ENCODE measurements at regions not wholly inside any gene's neighbourhood (a gene's known extent, or its start where the extent isn't known, plus 50 kb on each side); places are given as distances from the start of the nearest gene placed in this dataset.

DNA sequence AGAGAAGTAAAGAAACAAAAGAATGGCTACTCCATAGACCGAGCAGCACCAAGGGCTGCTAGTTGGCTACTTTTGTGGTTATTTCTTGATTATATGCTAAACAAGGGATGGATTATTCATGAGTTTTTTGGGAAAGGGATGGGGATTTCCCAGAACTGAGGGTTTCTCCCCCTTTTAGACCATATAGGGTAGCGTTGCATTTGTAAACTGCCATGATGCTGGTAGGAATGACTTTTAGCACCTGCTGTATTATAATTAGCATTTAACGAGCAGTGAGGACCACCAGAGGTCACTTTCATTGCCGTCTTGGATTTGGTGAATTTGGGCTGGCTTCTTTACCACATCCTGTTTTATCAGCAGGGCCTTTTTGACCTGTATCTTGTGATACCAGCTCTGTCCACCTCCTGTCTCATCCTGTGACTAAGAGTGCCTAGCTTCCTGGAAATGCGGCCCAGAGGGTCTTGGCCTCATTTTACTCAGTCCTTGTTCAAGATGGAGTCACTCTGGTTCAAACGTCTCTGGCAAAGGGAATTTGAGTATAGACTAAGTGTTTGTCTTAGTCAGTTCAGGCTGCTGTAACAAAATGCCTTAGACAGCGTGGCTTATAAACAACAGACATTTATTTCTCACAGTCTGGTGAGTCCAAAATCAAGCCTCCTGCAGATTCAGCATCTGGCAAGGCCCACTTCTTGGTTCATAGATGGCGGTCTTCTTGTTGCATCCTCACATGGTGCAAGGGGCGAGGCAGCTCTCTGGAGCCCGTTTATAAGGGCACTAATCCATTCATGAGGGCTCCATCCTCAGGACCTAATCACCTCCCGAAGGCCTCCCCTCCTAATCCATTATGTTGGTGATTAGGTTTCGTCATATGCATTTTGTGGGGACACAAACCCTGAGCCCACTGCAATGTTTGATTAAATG is 348.3 kb upstream of the SFSWAP start:
- no peaks in the 10 kb centered on the region for H3K27me3 ChIP-seq
- ATAC-seq (no peak), DNase-seq (no peak)
- 61 to 63% methylated on average over 12 of the region's 12 CpGs for WGBS, 2 donors
- no peaks in the 10 kb centered on the region for H3K9me3 ChIP-seq
- intact Hi-C loops (cut with DNase I), result no loop called here
- H3K27ac ChIP-seq, result no peak overlapping the region
- no peak overlapping the region for H3K4me3 ChIP-seq
- H3K36me3 ChIP-seq (replicated peaks in 1 of 2; ENCODE audit: insufficient read depth in 1 of 2, low read depth in 2 of 2), result no peaks in the 10 kb centered on the region
- no peak for TF ChIP-seq POLR2A (IDR thresholded peaks at IDR 0.05)
- TF ChIP-seq, protein P1, sequence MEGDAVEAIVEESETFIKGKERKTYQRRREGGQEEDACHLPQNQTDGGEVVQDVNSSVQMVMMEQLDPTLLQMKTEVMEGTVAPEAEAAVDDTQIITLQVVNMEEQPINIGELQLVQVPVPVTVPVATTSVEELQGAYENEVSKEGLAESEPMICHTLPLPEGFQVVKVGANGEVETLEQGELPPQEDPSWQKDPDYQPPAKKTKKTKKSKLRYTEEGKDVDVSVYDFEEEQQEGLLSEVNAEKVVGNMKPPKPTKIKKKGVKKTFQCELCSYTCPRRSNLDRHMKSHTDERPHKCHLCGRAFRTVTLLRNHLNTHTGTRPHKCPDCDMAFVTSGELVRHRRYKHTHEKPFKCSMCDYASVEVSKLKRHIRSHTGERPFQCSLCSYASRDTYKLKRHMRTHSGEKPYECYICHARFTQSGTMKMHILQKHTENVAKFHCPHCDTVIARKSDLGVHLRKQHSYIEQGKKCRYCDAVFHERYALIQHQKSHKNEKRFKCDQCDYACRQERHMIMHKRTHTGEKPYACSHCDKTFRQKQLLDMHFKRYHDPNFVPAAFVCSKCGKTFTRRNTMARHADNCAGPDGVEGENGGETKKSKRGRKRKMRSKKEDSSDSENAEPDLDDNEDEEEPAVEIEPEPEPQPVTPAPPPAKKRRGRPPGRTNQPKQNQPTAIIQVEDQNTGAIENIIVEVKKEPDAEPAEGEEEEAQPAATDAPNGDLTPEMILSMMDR (IDR thresholded peaks at IDR 0.05), result no peak
- H3K4me1 ChIP-seq, result no peaks in the 10 kb centered on the region

DNA sequence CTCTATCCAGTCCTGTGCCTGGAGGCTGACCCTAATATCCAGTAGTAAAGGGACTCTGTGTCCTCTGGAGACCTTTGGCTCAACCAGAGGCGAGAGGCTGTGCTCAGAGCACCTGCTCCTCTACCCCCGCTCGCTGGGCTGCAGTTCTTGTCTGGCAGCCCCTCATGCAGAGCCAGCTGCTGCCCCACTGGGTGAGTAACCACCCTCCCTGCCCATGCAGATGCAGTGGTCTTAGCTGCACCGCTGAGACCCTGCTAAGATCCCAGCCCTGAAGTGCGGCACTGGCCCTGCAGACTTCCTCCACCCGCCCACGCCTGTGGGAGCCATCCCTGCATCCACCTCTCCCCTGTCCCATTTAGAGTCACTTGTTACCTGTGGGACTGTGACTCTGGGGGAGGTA is 347.5 kb upstream of the SFSWAP start:
- Histone ChIP-seq H3K4me3 (no peak overlapping the region), H3K4me1 (no peaks in the 10 kb centered on the region), H3K9me3 (no peaks in the 10 kb centered on the region), H3K27me3 (no peaks in the 10 kb centered on the region), H3K36me3 (replicated peaks in 1 of 2; ENCODE audit: insufficient read depth in 1 of 2, low read depth in 2 of 2) (no peaks in the 10 kb centered on the region), H3K27ac (no peak overlapping the region)
- 77 to 84% methylated on average over 7 of the region's 7 CpGs for WGBS, 2 donors
- TF ChIP-seq, protein P1 (IDR thresholded peaks at IDR 0.05), result no peak
- TF ChIP-seq POLR2A (IDR thresholded peaks at IDR 0.05), result no peak
- intact Hi-C loops (cut with DNase I), result no loop called here
- ATAC-seq, result no peak
- DNase-seq, result no peak

- DNase-seq, result no peak
- WGBS, 2 donors, result 46 to 55% methylated on average over 12 to 14 of the region's 14 CpGs
- Histone ChIP-seq H3K27me3 (no peaks in the 10 kb centered on the region), H3K27ac (no peak overlapping the region), H3K9me3 (no peaks in the 10 kb centered on the region), H3K4me1 (no peaks in the 10 kb centered on the region), H3K4me3 (no peak overlapping the region), H3K36me3 (replicated peaks in 1 of 2; ENCODE audit: insufficient read depth in 1 of 2, low read depth in 2 of 2) (no peaks in the 10 kb centered on the region)
- no peak for TF ChIP-seq POLR2A (IDR thresholded peaks at IDR 0.05)
- TF ChIP-seq, protein P1 (IDR thresholded peaks at IDR 0.05), result no peak
- intact Hi-C loops (cut with DNase I), result no loop called here
- ATAC-seq, result no peak
These were observed 346.9 kb upstream of the SFSWAP start for GRCh38 chr12:131363841-131364495.

- Histone ChIP-seq H3K27ac (no peak overlapping the region), H3K4me1 (no peaks in the 10 kb centered on the region), H3K4me3 (no peak overlapping the region), H3K36me3 (replicated peaks in 1 of 2; ENCODE audit: insufficient read depth in 1 of 2, low read depth in 2 of 2) (no peaks in the 10 kb centered on the region), H3K27me3 (no peaks in the 10 kb centered on the region), H3K9me3 (no peaks in the 10 kb centered on the region)
- ATAC-seq (no peak), DNase-seq (no peak)
- WGBS, 2 donors, result 66 to 74% methylated on average over 11 to 12 of the region's 12 CpGs
- intact Hi-C loops (cut with DNase I), result no loop called here
- TF ChIP-seq, protein P1 (IDR thresholded peaks at IDR 0.05), result no peak
- no peak for TF ChIP-seq POLR2A (IDR thresholded peaks at IDR 0.05)
These were observed 345.7 kb upstream of the SFSWAP start for GRCh38 chr12:131364903-131365820.
